K562 (cell line): ENCODE measurements at regions not wholly inside any gene's neighbourhood (a gene's known extent, or its start where the extent isn't known, plus 50 kb on each side); places are given as distances from the start of the nearest gene placed in this dataset.
"Not testable (repeated sequence)": the region's sequence is repeated elsewhere in the genome, so short reads cannot be mapped to it uniquely, and the experiment has no call there.

Source experiments
- ESRRA ChIP-seq: fragments of 450-650 bp; IDR thresholded peaks from 2 replicates; pipeline ENCODE4 v1.6.1; 2014; ENCODE audit warnings: low read depth, mild to moderate bottlenecking, moderate library complexity, borderline replicate concordance
- MBD1 ChIP-seq: fragments of 250-450 bp; sonication (Bioruptor Pico); IDR thresholded peaks from 2 replicates; pipeline ENCODE4 v1.8.0; 2022; ENCODE audit warnings: inconsistent platforms
- MEF2A ChIP-seq: IDR thresholded peaks from 2 replicates; pipeline ENCODE4 v1.6.1; 2011; ENCODE audit warnings: low read depth, mild to moderate bottlenecking, low read length, moderate library complexity; ENCODE audit not compliant: control insufficient read depth

DNA sequence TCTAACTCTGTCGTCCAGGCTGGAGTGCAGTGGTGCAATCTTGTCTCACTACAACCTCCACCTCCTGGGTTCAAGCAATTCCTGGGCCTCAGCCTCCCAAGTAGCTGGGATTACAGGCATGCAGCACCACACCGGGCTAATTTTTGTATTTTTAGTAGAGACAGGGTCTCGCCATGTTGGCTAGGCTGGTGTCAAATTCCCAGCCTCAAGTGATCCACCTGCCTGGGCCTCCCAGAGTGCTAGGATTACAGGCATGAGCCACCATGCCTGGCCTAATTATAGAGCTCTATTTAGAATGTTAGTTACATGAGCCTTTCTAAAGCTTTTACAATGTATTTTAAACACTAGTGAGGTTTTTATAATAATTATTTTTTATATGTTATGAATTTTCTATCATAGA, 1346.4 kb downstream of the TECRL start:
- not testable (repeated sequence) for TF ChIP-seq ESRRA, MEF2A, MBD1
